ENCODE measurements at regions not wholly inside any gene's neighbourhood (a gene's known extent, or its start where the extent isn't known, plus 50 kb on each side); places are given as distances from the start of the nearest gene placed in this dataset.
"Not testable (repeated sequence)": the region's sequence is repeated elsewhere in the genome, so short reads cannot be mapped to it uniquely, and the experiment has no call there.

DNA sequence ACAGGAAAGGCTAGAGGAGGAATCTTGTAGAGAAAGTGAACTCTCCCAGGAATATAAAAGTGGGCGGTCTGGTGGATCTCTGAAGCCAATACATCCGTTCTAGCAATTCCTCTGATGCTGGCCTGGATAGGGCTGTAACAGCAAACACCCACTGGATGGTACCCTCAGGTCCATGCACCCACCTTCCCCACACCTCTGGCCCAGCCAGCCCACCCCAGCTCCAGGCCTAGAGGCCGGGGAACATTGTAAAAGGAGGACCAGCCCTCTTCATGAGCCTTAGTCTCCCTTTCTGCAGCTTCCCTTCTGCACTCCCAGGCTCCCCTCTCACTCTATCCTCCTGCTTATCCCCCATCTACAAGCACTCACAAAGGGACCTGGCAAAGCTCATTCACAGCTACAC is 443.9 kb downstream of the BUD13 start:
- DNase-seq, result no peak

DNA sequence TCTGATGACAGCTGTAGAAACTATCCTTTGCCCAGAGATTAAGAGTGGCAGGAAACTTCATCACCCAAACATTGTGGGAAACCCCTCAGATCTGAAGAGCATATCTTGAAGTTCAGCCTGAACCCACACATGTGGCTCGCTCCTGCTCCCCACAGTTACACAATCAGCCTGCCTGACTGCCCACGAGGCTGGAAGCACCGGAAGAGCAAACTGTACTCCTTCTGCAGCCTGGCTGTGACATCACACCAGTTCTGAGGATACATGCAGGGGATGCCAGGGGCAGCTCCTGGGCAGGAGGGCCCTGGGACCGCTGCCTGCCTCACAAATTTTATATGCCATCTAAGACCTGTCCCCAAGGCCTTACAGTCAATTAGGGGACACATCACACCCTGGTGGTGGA is 444.4 kb downstream of the BUD13 start:
- DNase-seq, result no peak

DNA sequence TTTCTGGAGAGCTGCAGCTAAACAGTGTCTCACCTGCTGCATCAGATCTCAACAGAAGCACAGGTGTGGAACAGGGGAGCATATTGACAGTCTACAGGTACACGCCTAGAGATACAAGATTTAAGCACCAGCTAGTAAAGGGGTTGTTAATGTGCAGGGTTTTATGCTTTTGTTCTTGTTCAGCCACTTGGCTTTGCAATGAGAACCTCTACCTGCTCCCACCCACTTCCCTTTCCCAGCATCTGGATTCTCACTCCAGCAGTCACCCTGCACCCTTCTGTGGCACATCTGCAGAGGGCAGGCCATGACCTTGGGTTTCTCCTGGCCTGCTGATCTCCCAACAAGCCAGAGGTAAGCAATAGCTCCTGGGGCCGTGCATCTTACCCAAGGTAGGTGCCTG is 446.6 kb downstream of the BUD13 start:
- DNase-seq, result no peak

DNA sequence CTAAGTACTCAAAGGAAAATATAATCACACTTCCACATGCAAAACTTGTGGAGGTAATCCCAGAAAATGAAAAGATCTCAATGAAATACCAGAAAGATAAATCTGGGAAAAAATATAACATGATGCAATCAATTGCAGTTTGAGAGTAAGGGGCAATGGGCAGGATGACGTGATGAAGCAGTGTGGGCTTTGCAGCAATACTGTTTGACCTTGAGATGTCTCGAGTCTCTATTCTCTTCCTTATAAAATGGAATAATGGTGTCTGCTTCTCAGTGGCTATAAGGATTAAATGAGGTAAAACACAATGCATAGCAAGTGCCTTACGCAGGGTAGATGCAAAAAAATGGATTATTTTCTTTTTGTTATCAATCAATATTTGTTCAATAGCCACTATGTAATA is 447.5 kb downstream of the BUD13 start:
- no peak for DNase-seq

DNA sequence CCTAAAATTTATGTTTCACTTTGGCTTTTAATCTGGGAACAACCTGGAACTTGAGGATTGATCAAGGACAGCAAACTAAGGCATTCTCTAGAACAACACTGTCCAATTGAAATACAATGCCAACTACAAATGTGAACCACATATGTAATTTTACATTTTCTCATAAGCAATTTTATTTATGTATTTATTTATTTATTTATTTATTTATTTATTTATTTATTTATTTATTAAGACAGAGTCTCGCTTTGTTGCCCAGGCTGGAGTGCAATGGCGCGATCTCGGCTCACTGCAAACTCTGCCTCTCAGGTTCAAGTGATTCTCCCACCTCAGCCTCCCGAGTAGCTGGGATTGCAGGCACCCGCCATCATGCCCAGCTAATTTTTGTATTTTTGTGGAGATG is 448.7 kb downstream of the BUD13 start:
- DNase-seq, result not testable (repeated sequence)

DNA sequence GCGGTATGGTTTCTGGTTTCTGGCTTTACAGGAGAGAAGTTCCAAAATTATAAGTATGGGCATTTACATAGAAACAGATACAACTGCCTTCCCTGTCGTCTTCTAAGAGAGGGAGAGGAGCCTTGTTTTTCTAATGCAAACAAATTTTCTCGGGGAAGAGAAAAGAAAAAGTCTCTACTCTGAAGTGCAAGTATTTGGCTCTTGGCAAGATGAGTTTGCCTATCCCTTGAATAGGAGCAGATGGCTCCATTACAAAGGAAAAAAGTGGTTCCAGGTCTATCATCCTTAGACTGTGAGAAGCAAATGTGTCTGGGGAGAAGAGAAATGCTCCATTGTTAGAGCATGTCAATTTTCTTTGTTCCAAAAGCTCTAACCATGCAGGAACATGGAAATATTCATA is 455.6 kb downstream of the BUD13 start:
- no peak for DNase-seq

DNA sequence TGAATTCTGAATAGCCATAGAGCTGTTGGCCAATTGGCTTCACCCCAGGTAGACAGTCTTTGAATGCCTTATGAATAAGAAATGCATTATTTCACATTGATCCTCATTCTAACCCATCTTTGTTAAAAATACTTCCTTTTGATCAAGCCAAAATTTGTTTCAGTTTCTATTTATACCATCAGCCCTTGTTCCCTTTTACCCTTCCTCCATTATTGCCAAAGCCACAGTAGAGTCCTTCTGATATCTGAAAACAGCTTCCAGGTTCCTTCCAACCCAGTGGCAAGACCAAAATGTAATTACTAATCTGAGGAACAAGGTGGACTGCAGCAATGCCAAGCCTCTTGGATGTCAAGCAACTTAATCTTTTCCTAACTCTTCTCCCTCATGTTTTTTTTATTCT is 458.8 kb downstream of the BUD13 start:
- DNase-seq, result no peak

DNA sequence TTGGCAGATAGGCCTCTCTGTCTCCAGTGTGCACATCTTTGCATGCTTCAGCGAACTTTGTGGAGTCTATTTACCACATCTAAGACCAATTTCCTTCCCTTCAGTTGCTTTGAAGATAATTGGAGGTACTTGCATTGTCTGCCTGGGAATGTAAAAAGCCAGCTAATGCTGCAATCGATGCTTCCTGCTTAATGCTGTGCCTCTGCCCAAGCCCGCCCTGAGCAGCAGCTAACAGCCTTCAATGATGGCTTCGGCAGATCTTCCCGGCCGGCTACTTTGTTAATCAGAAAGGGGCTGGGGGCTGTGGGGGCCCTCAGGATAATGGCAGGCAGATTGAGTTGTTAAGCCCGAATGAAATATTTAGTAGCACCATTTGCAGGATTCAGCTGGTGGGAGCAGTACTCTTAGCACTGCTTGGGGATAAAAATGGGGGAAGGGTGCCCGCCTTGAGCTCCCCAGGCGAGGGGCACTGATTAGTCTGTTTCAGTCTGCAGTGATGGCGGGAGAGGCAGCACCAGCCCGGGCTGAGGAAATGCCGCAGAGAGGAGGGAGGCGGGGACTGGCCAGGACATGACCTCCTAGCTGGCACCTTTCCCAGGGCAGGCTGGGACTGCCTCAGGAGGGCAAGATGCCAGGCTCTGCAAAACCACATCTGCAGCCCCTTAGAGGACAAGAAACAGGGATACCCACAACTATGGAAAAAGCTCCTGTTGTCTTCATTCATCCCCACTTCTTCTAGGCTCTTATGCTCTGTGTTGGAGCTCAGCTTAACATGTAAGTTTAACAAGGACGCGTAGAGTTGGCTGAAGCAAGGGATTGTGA is 460.0 kb downstream of the BUD13 start:
- no peak for DNase-seq

DNA sequence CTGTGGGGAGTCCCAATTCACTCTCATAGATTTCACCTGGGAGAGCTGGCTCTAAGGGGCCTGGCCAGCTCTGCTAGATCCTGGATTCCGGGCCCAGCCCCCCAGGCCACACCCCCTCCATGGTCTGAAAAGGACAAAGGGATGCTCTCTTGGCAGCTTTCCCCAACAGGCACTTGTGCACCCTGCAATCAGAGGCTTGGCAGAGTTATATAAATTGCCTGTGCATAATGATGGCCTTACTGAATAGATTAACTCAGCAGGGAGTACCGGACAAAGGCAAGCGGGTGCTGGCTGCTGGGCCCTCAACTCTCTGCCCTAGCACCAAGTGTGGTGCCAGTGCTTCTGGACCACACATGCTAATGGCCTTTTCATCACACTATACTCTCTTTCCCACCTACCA is 461.6 kb downstream of the BUD13 start:
- no peak for DNase-seq

DNA sequence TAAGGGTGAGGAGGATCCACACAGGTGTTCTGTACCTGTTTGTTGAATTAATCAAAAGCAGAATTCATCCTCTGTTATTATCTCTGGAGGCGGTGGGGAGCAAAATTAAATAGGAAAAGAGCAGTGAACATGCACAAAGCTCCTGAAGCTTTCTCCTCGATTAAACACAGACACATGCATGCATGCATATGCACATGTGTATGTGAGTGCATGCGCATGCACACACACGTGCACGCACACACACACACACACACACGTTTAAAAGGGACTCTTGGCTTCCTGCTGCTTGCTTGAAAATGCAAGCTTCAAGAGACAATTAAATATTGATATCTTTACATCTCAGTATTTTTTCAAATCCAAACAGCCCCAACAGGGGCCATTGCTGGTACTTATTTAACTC is 462.1 kb downstream of the BUD13 start:
- DNase-seq, result no peak

DNA sequence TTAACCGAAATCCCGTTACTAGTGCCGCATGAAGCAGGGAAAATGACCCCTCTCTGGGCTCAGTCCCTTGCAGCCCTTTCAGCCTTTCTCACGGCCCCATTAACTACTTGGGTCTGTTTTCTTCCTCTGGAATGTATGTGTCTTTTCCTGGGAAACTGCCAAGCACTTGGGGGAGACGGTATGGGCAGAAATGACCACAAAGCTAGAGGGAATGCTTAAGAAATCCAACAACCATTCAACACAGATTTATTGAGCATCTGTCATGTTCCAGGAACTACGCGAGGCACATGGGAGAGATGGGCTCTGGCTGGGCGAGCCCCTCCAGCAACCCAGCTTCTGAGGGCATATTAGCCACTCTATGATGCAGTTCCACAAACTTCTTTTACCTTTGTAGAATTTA is 462.6 kb downstream of the BUD13 start:
- no peak for DNase-seq

DNA sequence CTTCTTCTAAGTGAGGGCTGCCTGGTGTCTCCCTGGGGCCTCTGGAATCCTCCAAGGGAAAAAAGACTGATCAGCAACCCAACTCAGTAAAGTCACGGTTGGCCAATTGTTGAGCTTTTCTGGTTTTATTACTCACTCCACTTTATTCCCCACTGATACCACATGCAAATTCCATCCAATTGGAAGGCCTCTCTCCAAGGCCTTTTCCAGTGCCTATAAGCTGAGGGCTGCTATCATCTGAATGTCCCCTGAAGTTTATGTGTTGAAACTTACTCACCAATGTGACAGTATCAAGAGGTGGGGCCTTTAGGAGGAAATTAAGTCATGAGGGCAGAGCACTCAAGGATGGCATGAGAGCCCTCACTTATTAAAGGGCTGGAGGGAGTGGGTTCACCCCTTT is 463.3 kb downstream of the BUD13 start:
- no peak for DNase-seq

DNA sequence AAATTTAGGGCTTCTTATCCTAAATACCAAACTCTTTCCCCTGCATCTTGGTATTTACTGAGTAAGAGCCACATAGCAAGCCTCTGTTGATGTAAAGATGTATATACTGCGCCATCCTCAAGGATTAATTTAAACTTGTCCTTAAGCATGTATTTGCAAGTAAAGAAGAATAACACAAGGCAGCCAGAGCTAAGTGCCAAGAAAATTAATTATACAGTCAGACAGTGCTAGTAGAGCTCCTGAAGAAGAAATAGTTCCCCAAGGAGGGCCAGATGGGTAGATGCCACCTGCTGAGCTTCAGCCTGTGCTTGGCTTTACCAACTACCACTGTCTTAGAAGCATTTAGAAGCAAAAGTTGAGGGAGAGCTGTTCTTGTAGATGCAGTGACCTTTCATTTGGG is 470.0 kb downstream of the BUD13 start:
- no peak for DNase-seq

DNA sequence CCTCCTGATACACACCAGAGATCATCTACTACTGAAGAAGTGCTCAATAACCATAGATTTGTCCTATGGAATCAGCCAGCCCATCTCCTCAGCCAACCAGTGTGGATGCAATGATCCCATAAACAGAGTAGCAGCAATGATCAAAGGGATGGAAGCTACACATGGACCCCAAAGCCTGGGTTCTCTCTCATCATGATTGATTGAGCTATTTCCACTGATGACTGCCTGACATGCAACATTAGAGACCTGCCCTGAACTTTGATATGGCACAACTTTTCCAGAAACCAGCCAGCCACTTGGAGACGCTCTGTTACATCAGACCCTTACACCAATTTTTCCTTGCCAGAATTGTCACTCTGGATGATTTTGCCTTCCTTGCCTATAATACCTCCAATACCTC is 471.6 kb downstream of the BUD13 start:
- no peak for DNase-seq

DNA sequence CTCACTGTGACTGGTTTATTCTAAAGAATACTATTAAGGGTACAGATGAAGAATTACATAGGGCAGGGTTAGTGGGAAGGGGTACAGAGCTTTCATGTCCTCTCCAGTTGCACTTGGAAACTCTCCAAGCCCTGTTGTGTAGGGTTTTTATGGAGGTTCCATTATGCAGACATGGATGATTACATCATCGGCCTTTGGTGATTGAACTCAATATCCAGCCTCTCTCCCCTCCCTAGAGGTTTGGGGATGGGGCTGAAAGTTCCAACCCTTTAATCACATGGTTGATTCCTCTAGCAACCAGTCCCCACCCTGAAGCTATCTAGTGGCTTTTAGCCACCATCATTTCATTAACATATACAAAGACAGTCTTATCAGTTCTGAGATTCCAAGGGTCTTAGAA is 472.6 kb downstream of the BUD13 start:
- DNase-seq, result no peak

DNA sequence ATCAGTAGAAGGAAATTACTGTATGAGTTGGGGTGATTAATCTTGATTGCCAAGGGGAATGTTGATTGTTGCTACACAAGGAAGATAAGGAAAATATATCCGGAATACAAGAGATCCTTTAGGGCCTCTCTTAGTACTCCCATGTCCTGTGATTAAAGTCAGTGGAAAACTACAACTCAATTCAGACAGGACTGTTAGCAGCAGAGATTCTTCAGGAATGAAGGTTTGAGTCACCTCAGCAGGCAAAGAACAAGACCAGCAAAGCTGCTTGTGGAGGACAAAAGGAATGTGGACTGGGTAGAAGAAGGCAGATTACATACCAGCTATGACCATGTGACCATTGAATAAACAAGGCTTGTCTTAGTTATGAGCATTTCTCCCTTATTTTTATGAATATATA is 478.2 kb downstream of the BUD13 start:
- no peak for DNase-seq

DNA sequence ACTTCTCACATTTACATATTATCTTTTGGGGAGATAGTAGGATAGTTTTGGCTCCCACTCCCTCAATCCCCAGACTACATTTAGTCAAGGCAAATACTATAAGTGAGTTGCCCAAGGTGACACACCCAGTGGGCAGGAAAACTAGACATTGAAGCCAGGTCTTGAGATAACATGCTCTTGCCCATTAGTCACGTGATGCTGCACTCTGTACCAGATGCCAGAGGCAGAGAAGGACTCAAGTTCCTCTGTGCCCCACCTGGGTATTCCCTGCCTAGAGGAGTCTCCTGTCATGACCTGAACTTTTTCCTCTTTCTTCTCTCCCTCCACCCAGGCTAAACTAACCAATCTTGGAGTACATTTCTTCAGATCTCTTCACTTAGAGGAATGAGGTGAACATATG is 484.9 kb downstream of the BUD13 start:
- no peak for DNase-seq

DNA sequence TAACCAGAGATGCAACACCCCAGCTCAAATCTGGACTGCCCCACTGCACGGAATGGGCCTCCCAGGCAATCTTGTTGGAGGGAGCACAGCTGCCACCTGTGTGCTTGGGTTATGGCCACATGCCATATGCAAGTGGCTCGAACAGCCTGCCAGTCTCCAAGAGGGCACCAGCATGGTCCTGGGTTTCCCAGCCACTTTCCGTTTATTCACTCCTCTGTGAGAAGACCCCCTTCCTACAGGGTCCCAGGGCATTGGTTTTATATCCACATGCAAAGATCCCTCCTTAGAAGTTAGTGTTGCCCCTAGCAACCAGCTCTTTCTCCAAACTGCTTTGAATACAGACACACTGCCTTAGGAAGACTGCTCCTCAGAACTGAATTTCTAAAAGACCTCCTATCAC is 487.8 kb downstream of the BUD13 start:
- no peak for DNase-seq

DNA sequence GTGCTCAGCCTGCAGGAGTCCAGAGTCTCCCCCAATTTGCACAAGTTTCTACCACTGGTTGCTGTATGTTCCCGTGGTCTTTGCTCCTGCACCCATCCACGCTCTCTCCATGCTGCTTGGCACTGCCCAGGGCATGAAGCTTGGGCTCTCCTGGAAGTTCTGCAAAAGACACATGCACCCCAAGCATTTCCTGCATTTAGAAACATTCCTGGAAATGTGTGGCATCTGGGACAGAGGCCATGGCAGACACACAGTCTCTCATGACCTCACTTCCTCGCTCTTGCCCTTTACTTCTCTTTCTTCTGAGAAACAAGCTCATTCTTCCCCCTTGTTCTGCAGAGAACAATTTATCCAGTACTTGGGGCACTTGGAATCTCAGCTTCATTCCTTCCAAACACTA is 489.5 kb downstream of the BUD13 start:
- DNase-seq, result no peak

DNA sequence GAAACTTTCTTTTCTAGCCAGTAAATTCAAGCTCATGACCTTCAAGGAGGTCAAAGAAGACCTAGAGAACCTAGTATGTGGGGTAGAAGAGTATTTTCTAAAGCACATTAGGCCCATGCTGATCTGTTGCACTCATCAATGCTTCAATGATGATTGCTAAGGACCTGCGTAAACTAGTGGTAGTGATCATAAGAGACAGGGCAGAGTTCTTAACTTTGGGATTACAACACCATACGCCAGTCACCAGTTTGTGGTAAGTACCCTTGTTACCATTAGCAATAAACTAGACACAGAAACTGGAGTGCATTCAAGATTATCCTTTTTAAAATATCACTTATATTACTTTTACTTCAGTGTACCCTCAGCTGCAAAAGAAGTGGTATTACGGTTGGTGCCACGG is 490.3 kb downstream of the BUD13 start:
- DNase-seq, result no peak

DNA sequence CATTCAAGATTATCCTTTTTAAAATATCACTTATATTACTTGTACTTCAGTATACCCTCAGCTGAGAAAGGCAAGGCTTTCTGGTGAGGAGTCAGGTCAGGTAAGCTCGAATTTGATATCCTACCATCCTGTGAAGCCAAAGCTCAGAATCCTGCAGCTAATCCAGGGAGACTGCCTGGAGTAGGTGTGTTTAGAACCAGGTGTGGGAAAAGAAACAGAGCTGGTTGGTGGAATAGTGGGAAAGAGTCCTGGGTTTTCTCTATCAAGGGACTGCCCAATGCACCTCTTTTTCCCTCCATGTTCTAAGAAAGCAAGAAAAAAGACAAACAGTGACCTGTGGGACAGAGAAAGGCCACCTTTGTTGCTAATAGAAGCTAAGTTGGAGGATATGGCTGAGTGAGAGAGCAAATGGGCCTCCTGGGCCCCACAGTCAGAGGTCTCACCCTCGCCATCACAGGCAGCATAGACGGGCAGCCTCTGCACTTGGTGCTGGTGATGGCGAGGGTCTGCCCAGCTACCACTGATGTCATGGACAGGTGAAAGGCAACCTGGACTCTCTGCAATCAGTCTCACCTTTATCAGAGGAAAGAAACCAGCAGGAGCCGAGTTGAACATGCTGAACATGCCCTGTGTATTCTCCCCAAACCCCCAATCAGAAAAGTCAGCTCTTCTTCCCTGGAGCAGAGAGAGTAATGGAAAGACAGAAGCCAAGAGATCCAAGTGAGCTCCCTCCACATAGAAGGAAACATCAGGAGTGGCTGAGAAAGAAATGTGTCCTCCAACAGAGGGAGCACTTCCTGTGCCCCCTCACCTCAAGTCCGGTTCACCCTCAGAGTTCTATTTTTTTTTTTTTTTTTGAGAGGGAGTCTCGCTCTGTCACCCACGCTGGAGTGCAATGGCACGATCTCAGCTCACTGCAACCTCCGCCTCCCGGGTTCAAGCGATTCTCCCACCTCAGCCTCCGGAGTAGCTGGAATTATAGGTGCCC is 491.3 kb downstream of the BUD13 start:
- DNase-seq, result no peak

DNA sequence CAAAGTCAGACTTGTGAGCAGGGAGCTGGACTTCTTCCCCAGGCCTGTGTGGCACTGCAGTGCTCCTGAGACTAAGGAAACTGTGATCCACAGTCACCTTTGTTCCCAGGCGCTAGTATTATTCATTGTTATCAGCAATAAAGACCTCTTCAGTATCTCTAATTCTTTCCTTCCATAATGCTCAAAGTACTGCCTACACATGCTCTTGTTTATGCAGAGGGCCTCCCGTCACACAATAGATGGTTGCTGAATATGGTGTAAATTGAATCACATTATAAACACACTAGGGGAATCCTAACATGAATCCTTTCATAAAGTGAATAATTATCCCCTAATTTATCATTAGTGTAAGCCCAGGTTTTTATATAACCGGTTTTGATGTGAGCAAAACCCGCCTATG is 493.3 kb downstream of the BUD13 start:
- no peak for DNase-seq

DNA sequence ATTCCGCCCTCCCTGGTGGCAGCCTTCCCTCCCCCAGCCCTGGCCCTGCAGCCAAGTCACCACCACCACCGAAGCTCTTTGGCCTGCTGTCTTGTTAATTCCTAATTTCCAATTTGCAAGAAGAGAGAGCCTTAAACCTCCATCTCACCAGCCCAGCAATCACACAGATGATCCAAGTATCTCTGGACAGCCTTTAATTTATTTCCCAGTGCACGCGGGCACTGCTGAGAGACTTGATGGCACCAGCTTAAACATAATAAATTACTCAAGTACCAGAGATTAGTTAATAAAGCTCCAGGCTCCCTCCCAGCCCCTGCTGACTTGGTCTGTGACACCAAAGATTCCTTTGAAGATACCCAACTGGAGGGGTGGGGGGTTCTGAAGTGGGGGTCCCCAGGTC is 494.7 kb downstream of the BUD13 start:
- DNase-seq, result no peak

Measured in CD4-positive, alpha-beta T cell treated with Interleukin-17A for 4 hours (primary cell).